HEK293 (cell line): ENCODE measurements at regions not wholly inside any gene's neighbourhood (a gene's known extent, or its start where the extent isn't known, plus 50 kb on each side); places are given as distances from the start of the nearest gene placed in this dataset.

ENCODE experiments used
- MYNN ChIP-seq: fragments of 450-650 bp; formaldehyde crosslinking; IDR thresholded peaks from 2 replicates; pipeline ENCODE4 v1.5.1; 2016; ENCODE audit warnings: missing biosample characterization, missing genetic modification characterization, borderline replicate concordance
- RBAK ChIP-seq: fragments of 450-650 bp; formaldehyde crosslinking; IDR thresholded peaks from 2 replicates; pipeline ENCODE4 v1.5.1; 2016; ENCODE audit warnings: missing biosample characterization, missing genetic modification characterization
- REPIN1 ChIP-seq: fragments of 450-650 bp; formaldehyde crosslinking; IDR thresholded peaks from 2 replicates; pipeline ENCODE4 v1.5.1; 2017; ENCODE audit warnings: missing biosample characterization, missing genetic modification characterization, low read depth
- ZNF707 ChIP-seq: fragments of 450-650 bp; formaldehyde crosslinking; IDR thresholded peaks from 2 replicates; pipeline ENCODE4 v1.5.1; 2016; ENCODE audit warnings: missing biosample characterization, missing genetic modification characterization
- TF ChIP-seq, protein P1 (sequence below): fragments of 450-650 bp; formaldehyde crosslinking; IDR thresholded peaks from 2 replicates; pipeline ENCODE4 v1.5.1; 2016; ENCODE audit warnings: missing biosample characterization, missing genetic modification characterization

- TF ChIP-seq ZNF707 (tag by site-specific recombination) (no peak), RBAK (tag by site-specific recombination) (no peak), REPIN1 (tag by site-specific recombination) (no peak), MYNN (no peak)
- TF ChIP-seq, protein P1, sequence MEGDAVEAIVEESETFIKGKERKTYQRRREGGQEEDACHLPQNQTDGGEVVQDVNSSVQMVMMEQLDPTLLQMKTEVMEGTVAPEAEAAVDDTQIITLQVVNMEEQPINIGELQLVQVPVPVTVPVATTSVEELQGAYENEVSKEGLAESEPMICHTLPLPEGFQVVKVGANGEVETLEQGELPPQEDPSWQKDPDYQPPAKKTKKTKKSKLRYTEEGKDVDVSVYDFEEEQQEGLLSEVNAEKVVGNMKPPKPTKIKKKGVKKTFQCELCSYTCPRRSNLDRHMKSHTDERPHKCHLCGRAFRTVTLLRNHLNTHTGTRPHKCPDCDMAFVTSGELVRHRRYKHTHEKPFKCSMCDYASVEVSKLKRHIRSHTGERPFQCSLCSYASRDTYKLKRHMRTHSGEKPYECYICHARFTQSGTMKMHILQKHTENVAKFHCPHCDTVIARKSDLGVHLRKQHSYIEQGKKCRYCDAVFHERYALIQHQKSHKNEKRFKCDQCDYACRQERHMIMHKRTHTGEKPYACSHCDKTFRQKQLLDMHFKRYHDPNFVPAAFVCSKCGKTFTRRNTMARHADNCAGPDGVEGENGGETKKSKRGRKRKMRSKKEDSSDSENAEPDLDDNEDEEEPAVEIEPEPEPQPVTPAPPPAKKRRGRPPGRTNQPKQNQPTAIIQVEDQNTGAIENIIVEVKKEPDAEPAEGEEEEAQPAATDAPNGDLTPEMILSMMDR (tag by site-specific recombination): no peak
Observed at GRCh38 chr1:229018674-229019295, 252.1 kb upstream of the RAB4A start.
